Ovary (tissue), 7 donors: ENCODE measurements at regions not wholly inside any gene's neighbourhood (a gene's known extent, or its start where the extent isn't known, plus 50 kb on each side); places are given as distances from the start of the nearest gene placed in this dataset.
A peak's percentile ranks its signal among the peaks of the same experiment; 100 is the strongest.

ENCODE experiments used
- DNase-seq, 5 donors: peaks; one replicate each; pipeline ENCODE4 v3.0.0-alpha.2; 2019 to 2020
- H3K27ac ChIP-seq, 2 donors: fragments of 200-600 bp; one replicate each; pipeline versions ENCODE4 v1.5.1 to v1.8.0; 2019 to 2022
- H3K27me3 ChIP-seq: fragments of 200-600 bp; one replicate; pipeline ENCODE4 v1.8.0; 2022
- H3K36me3 ChIP-seq: fragments of 200-600 bp; sonication (generic); one replicate; pipeline ENCODE4 v1.5.1; 2019
- H3K4me1 ChIP-seq: one replicate; pipeline ENCODE4 v1.8.1; 2013; ENCODE audit warnings: mild to moderate bottlenecking, moderate library complexity; ENCODE audit not compliant: insufficient read depth
- H3K4me3 ChIP-seq: fragments of 200-600 bp; sonication (generic); one replicate; pipeline ENCODE4 v1.5.1; 2017
- H3K9me3 ChIP-seq, 2 donors: fragments of 200-600 bp in 1 of 2; sonication (generic) in 1 of 2; one replicate each; pipeline versions ENCODE4 v1.5.1 to v1.8.1; 2013 to 2019; ENCODE audit warnings: mild to moderate bottlenecking in 1 of 2, moderate library complexity in 1 of 2
- CTCF ChIP-seq, 3 donors: fragments of 450-650 bp in 2 of 3; fragments of 200-600 bp in 1 of 3; IDR thresholded peaks; one replicate each; pipeline versions ENCODE4 v1.5.1 to v1.8.0; 2016 to 2022; ENCODE audit warnings: antibody characterized with exemption in 3 of 3, mild to moderate bottlenecking in 1 of 3
- EP300 ChIP-seq: sonication (generic); formaldehyde crosslinking; IDR thresholded peaks from one replicate; pipeline ENCODE4 v1.6.1; 2017; ENCODE audit warnings: antibody characterized with exemption
- POLR2A ChIP-seq: fragments of 450-650 bp; IDR thresholded peaks from one replicate; pipeline ENCODE4 v1.6.1; 2017; ENCODE audit warnings: antibody characterized with exemption, mild to moderate bottlenecking, moderate library complexity
- WGBS, 3 donors: extraction: QIAGEN DNeasy Blood & Tissue Kit in 1 of 3; methylation state at CpG; one replicate each; pipeline versions ENCODE4 v1.1.5 to v1.1.7; 2013 to 2017; 5-methylcytosine and 5-hydroxymethylcytosine counted together
- intact Hi-C, 4 donors: fragments of 100-400 bp; cut with DNase I; formaldehyde crosslinking; loops; one replicate each; pipeline versions ENCODE4 v1.11.0 to v1.15.1; 2022 to 2023
- donor health status: DM: no; HTN: no; CAD: no; lungs with moderate emphysema.
- donor health status: DM: no; HTN: no; CAD: no.
- donor health status: Bipolar disorder and iron deficiency.
- donor health status: DM: no; HTN: no; CAD: no.
- donor health status: DM: yes; HTN: yes; CAD: no.

GRCh38 chr1:14511796-14512585 is 86.5 kb upstream of the KAZN start:
- Histone ChIP-seq H3K27me3 (no peaks in the 10 kb centered on the region), H3K4me1 (no peaks in the 10 kb centered on the region), H3K9me3 (no peaks in the 10 kb centered on the region), H3K27ac (no peak overlapping the region), H3K4me3 (no peak overlapping the region), H3K36me3 (no peaks in the 10 kb centered on the region)
- WGBS, 3 donors = 65 to 72% (median 69%) methylated on average over 14 of the region's 14 CpGs
- TF ChIP-seq EP300 = no peak
- no peak for TF ChIP-seq CTCF (IDR thresholded peaks at IDR 0.05)
- intact Hi-C loops = no loop called here
- DNase-seq = no peak

- intact Hi-C loops = no loop called here
- Histone ChIP-seq H3K9me3 (no peaks in the 10 kb centered on the region), H3K27ac (no peak overlapping the region), H3K4me3 (no peak overlapping the region), H3K27me3 (no peaks in the 10 kb centered on the region), H3K4me1 (no peaks in the 10 kb centered on the region), H3K36me3 (no peaks in the 10 kb centered on the region)
- DNase-seq = no peak
- no peak for TF ChIP-seq CTCF (IDR thresholded peaks at IDR 0.05)
- TF ChIP-seq POLR2A = no peak
- no peak for TF ChIP-seq EP300
- WGBS, 3 donors = 35 to 56% (median 55%) methylated on average over 7 of the region's 7 CpGs
These were observed 85.4 kb upstream of the KAZN start for GRCh38 chr1:14513111-14513510.

- WGBS, 3 donors = 69 to 79% (median 72%) methylated on average over 2 of the region's 2 CpGs
- peaks cover 2% of the 10 kb centered on the region for H3K4me1 ChIP-seq
- intact Hi-C loops = no loop called here
These were observed 83.7 kb upstream of the KAZN start for GRCh38 chr1:14514739-14515138.

GRCh38 chr1:14516974-14517840 is 81.3 kb upstream of the KAZN start:
- WGBS, 3 donors = 47 to 55% (median 48%) methylated on average over 6 of the region's 6 CpGs
- Histone ChIP-seq H3K4me3 (no peak overlapping the region), H3K36me3 (no peaks in the 10 kb centered on the region), H3K4me1 (peaks cover 2% of the 10 kb centered on the region), H3K9me3 (no peaks in the 10 kb centered on the region), H3K27ac (peak overlapping the region in 1 of 2 donors; percentile 17), H3K27me3 (no peaks in the 10 kb centered on the region)
- intact Hi-C loops = no loop called here
- no peak for TF ChIP-seq CTCF (IDR thresholded peaks at IDR 0.05)
- TF ChIP-seq POLR2A = no peak
- TF ChIP-seq EP300 = peak; percentile 3
- peak in 2 of 5 donors; percentile 32 to 51 for DNase-seq

More at GRCh38 chr1:14514739-14515138, 83.7 kb upstream of the KAZN start:
- DNase-seq = no peak
- Histone ChIP-seq H3K27me3 (no peaks in the 10 kb centered on the region), H3K27ac (no peak overlapping the region), H3K36me3 (no peaks in the 10 kb centered on the region), H3K9me3 (no peaks in the 10 kb centered on the region), H3K4me3 (no peak overlapping the region)
- TF ChIP-seq EP300 = no peak
- TF ChIP-seq CTCF (IDR thresholded peaks at IDR 0.05) = no peak
- no peak for TF ChIP-seq POLR2A
